Central memory CD8-positive, alpha-beta T cell (primary cell): ENCODE measurements at regions not wholly inside any gene's neighbourhood (a gene's known extent, or its start where the extent isn't known, plus 50 kb on each side); places are given as distances from the start of the nearest gene placed in this dataset.
A peak's percentile ranks its signal among the peaks of the same experiment; 100 is the strongest.

Source experiments
- ATAC-seq: fragments of 150-1000 bp; cut with Tn5 transposase; replicated peaks from 2 replicates; pipeline ENCODE4 v1.10.0; 2022; ENCODE audit warnings: mild to moderate bottlenecking, moderate FRiP score, moderate number of reproducible peaks; ENCODE audit not compliant: poor library complexity, severe bottlenecking; ENCODE audit errors: extremely low read depth
- DNase-seq, 2 donors: peaks; one replicate each; pipeline ENCODE4 v3.0.0; 2021; ENCODE audit warnings: low spot score in 2 of 2
- H3K27ac Mint-ChIP-seq: one replicate; pipeline ENCODE4 v1.8.0; 2022; ENCODE audit warnings: low read depth, mild to moderate bottlenecking, moderate library complexity, mixed read lengths
- H3K27me3 Mint-ChIP-seq: one replicate; pipeline ENCODE4 v1.8.0; 2022; ENCODE audit warnings: mixed read lengths
- H3K36me3 Mint-ChIP-seq: one replicate; pipeline ENCODE4 v1.8.0; 2022; ENCODE audit warnings: mild to moderate bottlenecking, moderate library complexity, mixed read lengths; ENCODE audit not compliant: insufficient read depth
- H3K4me1 Mint-ChIP-seq: one replicate; pipeline ENCODE4 v1.8.0; 2022; ENCODE audit warnings: mixed read lengths
- H3K4me3 Mint-ChIP-seq: one replicate; pipeline ENCODE4 v1.8.0; 2022; ENCODE audit warnings: mild to moderate bottlenecking, moderate library complexity, mixed read lengths
- H3K9me3 Mint-ChIP-seq: one replicate; pipeline ENCODE4 v1.8.0; 2022; ENCODE audit warnings: mixed read lengths

DNA sequence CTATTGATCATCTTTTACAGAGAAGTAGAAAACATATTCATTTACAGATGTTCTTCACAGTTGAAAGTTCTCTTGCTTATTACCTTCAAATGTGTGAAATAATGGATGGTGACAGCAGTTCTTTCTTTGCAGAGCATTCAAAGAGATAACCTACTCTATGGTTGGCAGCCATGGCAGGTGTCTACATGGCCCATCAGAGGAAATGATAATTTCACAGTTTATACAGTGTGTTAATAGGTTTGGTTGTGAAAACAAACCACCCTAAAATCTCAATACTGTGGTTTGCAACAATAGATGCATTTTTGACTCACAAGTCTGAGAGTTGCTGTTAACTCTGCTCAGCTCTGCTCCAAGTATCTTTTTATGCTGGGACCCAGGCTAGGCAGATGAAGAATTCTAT is 241.2 kb upstream of the SAMSN1 start:
- H3K27ac Mint-ChIP-seq = no peak overlapping the region
- H3K4me1 Mint-ChIP-seq = no peaks in the 10 kb centered on the region
- no peak overlapping the region for H3K4me3 Mint-ChIP-seq
- DNase-seq (no peak), ATAC-seq (peak; percentile 49)
- H3K27me3 Mint-ChIP-seq = no peaks in the 10 kb centered on the region
- H3K9me3 Mint-ChIP-seq = no peaks in the 10 kb centered on the region
- H3K36me3 Mint-ChIP-seq = peaks cover 4% of the 10 kb centered on the region

DNA sequence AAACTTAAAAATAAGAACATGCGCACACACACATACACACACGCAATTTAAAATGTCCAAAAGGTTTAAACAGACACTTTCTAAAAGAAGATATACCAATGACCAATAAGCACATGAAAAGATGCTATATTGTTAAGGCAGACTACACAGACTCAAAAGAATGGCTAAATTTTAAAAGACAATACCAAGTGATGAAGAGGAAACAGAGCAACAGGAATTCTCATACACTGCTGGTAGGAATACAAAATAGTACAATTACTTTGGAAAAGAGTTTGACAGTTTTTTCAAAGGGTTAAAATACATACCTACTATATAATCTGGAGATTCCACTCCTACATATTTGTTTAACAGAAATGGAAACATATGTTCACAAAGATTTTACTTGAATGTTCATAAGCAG is 239.6 kb upstream of the SAMSN1 start:
- H3K4me3 Mint-ChIP-seq = no peak overlapping the region
- ATAC-seq = no peak
- peaks cover 4% of the 10 kb centered on the region for H3K36me3 Mint-ChIP-seq
- no peaks in the 10 kb centered on the region for H3K27me3 Mint-ChIP-seq
- no peaks in the 10 kb centered on the region for H3K9me3 Mint-ChIP-seq
- H3K4me1 Mint-ChIP-seq = no peaks in the 10 kb centered on the region
- no peak for DNase-seq
- no peak overlapping the region for H3K27ac Mint-ChIP-seq

DNA sequence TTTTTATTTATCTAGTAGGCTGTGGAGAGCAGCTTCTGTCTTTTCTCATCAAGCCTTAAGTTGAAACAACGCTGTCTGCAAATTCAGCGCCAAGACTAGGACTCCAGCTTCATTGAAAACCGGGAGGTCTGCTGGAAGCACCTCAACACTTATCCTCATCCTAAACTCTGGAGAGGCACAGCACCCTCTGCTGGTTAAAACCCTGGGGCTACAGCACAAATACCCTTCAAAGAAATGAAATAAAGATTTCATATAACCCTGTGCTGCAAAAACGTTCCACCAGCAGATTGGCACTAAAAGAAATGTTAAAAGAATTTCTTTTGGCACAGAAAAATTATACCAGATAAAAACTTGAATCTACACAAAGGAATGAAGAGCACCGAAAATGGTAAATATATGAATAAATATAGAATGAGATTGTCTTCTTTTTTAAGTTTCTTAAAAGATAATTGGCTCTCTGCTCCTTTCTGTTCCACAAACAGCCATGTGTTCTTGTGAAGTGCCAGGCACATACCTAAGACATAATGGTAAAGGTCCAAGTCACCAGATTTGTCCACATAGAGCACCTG is 227.7 kb upstream of the SAMSN1 start:
- Mint-ChIP-seq H3K27me3 (peaks cover 12% of the 10 kb centered on the region), H3K4me3 (no peak overlapping the region), H3K4me1 (no peaks in the 10 kb centered on the region), H3K36me3 (no peaks in the 10 kb centered on the region), H3K27ac (no peak overlapping the region), H3K9me3 (no peaks in the 10 kb centered on the region)
- peak in 1 of 2 donors; percentile 19 for DNase-seq
- ATAC-seq = no peak

DNA sequence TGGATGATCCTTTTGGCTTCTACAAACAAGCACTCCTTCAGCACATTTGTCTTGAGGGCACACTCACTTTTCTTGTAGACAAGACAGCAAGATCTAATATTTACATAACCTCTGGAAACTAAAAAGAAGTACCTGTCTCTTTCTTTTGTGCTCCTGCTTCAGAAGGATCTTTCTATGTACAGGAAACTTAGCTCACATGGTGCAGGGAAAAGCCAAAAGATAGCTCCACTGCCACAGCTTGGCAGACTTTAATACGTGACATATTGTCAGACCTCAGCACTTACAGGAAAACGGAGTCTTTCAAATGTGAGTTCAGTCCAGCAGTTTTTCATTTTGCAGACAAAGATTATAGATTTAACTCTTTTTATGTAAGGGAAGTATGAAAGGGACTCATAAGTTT is 225.5 kb upstream of the SAMSN1 start:
- H3K27me3 Mint-ChIP-seq = peaks cover 12% of the 10 kb centered on the region
- H3K9me3 Mint-ChIP-seq = no peaks in the 10 kb centered on the region
- H3K4me3 Mint-ChIP-seq = no peak overlapping the region
- H3K36me3 Mint-ChIP-seq = peaks cover under 1% of the 10 kb centered on the region
- H3K27ac Mint-ChIP-seq = no peak overlapping the region
- H3K4me1 Mint-ChIP-seq = no peaks in the 10 kb centered on the region
- DNase-seq = no peak
- no peak for ATAC-seq

DNA sequence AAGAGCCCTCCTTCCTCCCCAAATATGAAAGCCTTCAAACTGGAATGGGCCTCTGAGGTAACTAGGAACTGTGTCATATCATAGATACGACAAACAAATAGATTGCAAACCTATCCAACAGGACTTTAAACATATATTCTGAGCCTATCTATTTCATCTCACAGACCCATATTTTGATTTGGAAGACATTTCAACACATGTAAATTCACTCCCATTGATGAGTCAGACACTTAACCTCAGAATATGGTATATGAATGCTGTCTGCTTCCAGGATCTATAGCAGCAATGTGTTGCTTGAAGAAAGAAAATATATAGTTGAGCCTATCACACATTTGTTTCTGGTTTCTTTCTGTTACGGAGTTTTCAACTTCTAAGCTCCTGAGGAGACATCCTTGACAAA is 221.9 kb upstream of the SAMSN1 start:
- no peaks in the 10 kb centered on the region for H3K27me3 Mint-ChIP-seq
- H3K27ac Mint-ChIP-seq = no peak overlapping the region
- no peak overlapping the region for H3K4me3 Mint-ChIP-seq
- H3K4me1 Mint-ChIP-seq = no peaks in the 10 kb centered on the region
- no peak for DNase-seq
- H3K9me3 Mint-ChIP-seq = no peaks in the 10 kb centered on the region
- ATAC-seq = no peak
- H3K36me3 Mint-ChIP-seq = peaks cover 1% of the 10 kb centered on the region

DNA sequence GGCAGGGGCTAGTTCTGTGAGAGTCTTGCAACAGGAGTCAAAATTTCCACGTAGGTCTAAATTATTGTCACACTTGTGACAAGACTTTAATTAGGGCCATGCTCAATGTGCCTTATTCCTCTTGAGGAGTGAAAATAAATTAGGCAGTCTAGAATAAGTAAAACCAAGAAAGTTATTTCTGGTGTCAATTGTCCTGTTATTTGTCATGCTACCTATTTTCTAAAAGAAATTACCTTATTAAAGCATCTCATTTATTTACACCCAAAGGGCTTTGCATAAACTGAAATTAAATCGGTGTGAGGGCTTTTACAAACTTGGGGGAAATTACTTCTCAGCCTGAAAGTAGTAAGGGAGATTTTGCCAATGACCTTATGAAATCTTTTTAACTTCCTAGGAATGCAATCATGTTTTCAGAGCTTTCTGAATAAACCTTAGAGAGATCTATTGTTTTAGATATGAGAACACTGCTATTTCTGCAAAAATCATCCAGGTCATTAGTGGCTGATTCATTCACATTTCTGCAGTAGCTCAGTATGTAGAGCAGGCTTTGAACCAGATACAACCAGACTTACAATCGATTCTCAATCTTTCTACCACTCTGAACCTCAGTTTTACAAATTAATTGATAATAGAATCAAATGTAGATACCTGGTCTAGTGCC is 221.2 kb upstream of the SAMSN1 start:
- H3K4me1 Mint-ChIP-seq = no peaks in the 10 kb centered on the region
- H3K9me3 Mint-ChIP-seq = no peaks in the 10 kb centered on the region

DNA sequence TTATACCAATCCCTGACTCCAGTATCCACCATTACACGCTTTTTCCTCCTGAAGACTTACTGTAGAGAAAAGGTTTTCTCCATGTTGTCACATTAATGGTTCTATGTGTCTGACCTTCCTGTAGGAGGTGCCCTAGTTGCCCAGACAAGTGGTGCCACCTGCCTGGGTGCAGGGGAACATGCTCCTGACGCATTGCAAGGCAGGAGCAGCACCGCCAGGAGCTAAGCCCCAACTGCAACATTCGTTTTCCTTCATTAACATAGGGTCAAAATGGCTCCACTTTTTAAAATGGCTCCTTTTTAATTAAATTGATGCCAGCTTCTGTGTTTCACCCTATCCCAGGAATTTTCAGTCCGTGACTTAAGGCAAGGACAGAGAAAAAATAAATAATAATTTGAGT is 220.1 kb upstream of the SAMSN1 start:
- no peak overlapping the region for H3K27ac Mint-ChIP-seq
- no peaks in the 10 kb centered on the region for H3K9me3 Mint-ChIP-seq
- no peaks in the 10 kb centered on the region for H3K4me1 Mint-ChIP-seq
- DNase-seq (no peak), ATAC-seq (no peak)
- H3K36me3 Mint-ChIP-seq = peaks cover 1% of the 10 kb centered on the region
- no peaks in the 10 kb centered on the region for H3K27me3 Mint-ChIP-seq
- no peak overlapping the region for H3K4me3 Mint-ChIP-seq

More for the DNA sequence above, 221.2 kb upstream of the SAMSN1 start:
- H3K27ac Mint-ChIP-seq = no peak overlapping the region
- no peaks in the 10 kb centered on the region for H3K27me3 Mint-ChIP-seq
- H3K4me3 Mint-ChIP-seq = no peak overlapping the region
- H3K36me3 Mint-ChIP-seq = peaks cover 1% of the 10 kb centered on the region
- ATAC-seq (no peak), DNase-seq (no peak)

DNA sequence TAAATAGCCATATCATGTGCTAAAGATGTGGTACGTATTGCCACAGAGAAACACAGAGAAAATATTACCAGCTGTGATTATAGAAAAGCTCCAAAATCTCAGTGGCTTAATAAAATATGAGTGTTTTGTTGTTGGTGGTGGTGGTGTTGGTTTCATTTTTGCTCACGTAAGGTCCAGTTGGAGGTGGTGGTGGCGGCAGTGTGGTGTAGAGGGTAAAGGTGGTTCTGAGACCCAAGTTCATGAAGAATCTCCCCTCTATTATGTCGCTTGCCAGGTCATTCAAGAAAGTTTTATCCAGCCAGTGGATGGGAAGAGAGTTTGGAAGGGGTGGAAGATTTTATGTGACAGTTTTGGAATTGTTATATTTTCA is 217.6 kb upstream of the SAMSN1 start:
- no peak overlapping the region for H3K27ac Mint-ChIP-seq
- no peak overlapping the region for H3K4me3 Mint-ChIP-seq
- no peaks in the 10 kb centered on the region for H3K4me1 Mint-ChIP-seq
- no peaks in the 10 kb centered on the region for H3K27me3 Mint-ChIP-seq
- peaks cover 1% of the 10 kb centered on the region for H3K36me3 Mint-ChIP-seq
- no peak for DNase-seq
- peak; percentile 7 for ATAC-seq
- H3K9me3 Mint-ChIP-seq = no peaks in the 10 kb centered on the region

DNA sequence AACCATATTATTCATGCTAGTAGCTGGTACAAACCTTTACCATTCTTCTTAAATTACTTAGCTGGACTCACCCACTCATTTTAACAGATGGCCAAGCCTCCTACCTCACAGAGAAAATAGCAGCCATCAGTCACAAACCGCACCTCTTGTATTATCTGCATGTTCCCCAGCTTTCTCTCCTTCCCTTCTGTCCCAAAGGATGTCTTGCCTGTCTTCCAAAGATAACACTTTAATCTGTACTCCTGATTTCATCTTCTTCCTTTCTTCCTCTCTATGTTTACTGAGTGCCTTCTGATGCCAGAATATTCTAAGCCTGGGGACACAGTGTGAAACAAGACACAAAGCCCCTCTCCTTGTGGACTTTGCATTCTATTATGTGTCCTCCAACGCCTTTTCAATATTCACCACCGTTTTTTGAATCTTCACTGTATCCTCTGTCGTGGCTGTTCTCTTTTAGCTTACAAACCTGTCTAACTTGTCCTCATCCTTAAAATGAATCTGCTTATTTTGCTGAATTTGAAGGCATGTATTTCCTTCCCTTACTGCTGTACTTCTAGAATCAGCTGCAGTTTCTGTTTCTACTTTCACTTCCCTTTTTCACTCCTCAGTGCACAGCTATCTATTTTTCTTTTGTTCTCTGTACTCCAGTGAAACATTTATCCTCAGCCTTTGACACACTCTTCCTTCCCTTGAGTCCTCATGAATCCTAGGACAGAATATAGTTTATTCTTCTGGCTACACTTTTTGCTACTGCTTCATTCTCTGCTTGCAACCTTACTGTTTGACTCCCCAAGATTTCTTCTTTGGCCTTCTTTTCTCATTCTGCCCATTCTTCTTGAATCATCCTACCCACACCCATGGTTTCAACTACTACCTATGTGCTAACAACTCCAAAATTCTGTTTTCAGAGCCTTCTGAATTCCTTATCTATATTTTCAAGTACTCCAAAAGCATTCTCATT is 216.9 kb upstream of the SAMSN1 start:
- no peak overlapping the region for H3K27ac Mint-ChIP-seq
- peaks cover 1% of the 10 kb centered on the region for H3K36me3 Mint-ChIP-seq
- no peaks in the 10 kb centered on the region for H3K4me1 Mint-ChIP-seq
- no peaks in the 10 kb centered on the region for H3K9me3 Mint-ChIP-seq
- DNase-seq (no peak), ATAC-seq (peak; percentile 84)
- H3K27me3 Mint-ChIP-seq = no peaks in the 10 kb centered on the region
- no peak overlapping the region for H3K4me3 Mint-ChIP-seq

DNA sequence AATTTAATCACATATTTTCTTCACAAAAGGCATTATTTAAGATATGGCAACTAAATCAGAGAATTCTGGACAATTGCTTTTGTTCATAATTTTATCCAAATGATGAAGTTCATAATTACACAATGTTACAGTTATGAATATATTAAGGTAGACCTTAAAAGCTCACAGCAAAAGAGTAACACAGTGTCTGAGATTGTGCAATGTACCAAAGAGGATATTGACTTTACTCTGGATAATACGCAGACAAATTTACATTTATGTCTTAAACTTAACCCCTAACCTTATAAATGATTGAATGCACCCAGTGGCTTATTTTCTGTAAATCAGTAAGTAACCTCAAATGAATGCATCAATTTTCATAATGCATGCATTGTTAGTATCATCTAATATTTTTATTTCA is 216.2 kb upstream of the SAMSN1 start:
- peaks cover 1% of the 10 kb centered on the region for H3K36me3 Mint-ChIP-seq
- H3K4me1 Mint-ChIP-seq = no peaks in the 10 kb centered on the region
- H3K27ac Mint-ChIP-seq = no peak overlapping the region
- ATAC-seq = no peak
- no peak overlapping the region for H3K4me3 Mint-ChIP-seq
- no peak for DNase-seq
- H3K27me3 Mint-ChIP-seq = no peaks in the 10 kb centered on the region
- no peaks in the 10 kb centered on the region for H3K9me3 Mint-ChIP-seq

DNA sequence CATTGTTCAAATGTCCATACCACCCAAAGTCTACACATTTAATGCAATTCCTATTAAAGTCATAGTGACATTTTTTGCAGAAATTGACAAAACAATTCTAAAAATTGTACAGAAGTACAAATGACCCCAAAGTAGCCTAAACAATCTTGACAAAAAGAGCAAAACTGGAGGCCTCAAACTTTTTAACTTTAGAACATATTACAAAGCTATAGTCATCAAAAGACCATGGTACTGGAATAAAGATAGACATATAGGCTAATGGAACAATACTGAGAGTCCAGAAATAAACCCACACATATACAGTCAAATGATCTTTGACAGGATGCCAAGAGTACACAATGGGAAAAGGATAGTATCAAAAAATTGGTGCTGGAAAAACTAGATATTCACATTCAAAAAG is 213.2 kb upstream of the SAMSN1 start:
- no peak overlapping the region for H3K27ac Mint-ChIP-seq
- H3K27me3 Mint-ChIP-seq = no peaks in the 10 kb centered on the region
- H3K4me1 Mint-ChIP-seq = no peaks in the 10 kb centered on the region
- DNase-seq (no peak), ATAC-seq (no peak)
- H3K4me3 Mint-ChIP-seq = no peak overlapping the region
- H3K36me3 Mint-ChIP-seq = no peaks in the 10 kb centered on the region
- no peaks in the 10 kb centered on the region for H3K9me3 Mint-ChIP-seq

DNA sequence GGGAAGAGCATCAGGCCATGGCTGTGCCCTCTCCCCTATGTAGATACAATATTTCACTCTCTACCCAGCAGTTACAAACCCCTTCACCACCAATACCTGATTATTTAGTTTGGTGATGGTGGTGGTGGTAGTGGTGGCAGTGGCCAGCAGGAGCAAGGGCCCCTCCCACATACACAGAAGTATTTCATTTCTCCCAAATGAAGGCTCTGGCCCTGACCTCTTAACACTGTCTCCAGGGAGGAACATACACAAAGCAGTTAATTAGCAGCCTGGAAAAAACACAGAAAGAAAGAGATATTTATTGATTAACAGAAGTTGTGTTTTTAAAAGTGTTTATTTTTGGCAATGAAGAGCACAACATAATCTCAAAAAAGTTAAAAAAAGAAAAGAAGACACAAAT is 212.7 kb upstream of the SAMSN1 start:
- ATAC-seq = no peak
- DNase-seq = no peak
- Mint-ChIP-seq H3K27ac (no peak overlapping the region), H3K27me3 (no peaks in the 10 kb centered on the region), H3K4me3 (no peak overlapping the region), H3K9me3 (no peaks in the 10 kb centered on the region), H3K36me3 (no peaks in the 10 kb centered on the region), H3K4me1 (no peaks in the 10 kb centered on the region)
